Gastrocnemius medialis (tissue), 4 donors: ENCODE measurements at regions not wholly inside any gene's neighbourhood (a gene's known extent, or its start where the extent isn't known, plus 50 kb on each side); places are given as distances from the start of the nearest gene placed in this dataset.

Experiments
- CTCF ChIP-seq, 5 experiments: fragments of 450-650 bp in 3 of 5; fragments of 200-600 bp in 2 of 5; sonication (generic) in 2 of 5; IDR thresholded peaks in 4 of 5; conservative IDR thresholded peaks in 1 of 5; 1 replicate in 4 of 5; 2 replicates in 1 of 5; pipeline ENCODE4 v1.5.1; 2016 to 2019; ENCODE audit warnings: antibody characterized with exemption in 5 of 5, mild to moderate bottlenecking in 3 of 5, moderate library complexity in 3 of 5
- POLR2A ChIP-seq, 2 donors: fragments of 450-650 bp; IDR thresholded peaks; one replicate each; pipeline ENCODE4 v1.6.1; 2017; ENCODE audit warnings: antibody characterized with exemption in 2 of 2, mild to moderate bottlenecking in 2 of 2, moderate library complexity in 2 of 2

DNA sequence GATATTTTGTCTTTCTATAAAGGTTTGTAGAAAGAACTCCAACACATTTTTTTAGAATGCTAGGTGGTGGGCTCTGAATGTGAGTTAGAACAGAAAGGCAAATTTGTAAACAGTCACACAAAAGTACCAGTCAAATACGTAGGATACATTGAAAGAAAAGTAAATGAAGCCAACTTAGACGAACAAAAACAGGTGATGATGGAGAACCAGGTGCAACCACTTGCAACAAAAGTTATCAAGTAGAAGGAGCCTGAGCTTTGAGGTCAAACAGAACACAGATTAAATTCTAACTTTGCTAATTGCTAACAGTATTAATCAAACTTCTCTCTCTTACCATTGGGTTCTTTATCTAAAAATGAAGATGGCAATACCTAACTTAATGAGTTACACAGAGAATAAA is 62.7 kb upstream of the DAPP1 start:
- TF ChIP-seq CTCF (IDR thresholded peaks at IDR 0.05 in 4 of 5, conservative IDR thresholded peaks at IDR 0.05 in 1 of 5) (no peak), POLR2A (IDR thresholded peaks at IDR 0.05) (no peak)
